ENCODE measurements at regions not wholly inside any gene's neighbourhood (a gene's known extent, or its start where the extent isn't known, plus 50 kb on each side); places are given as distances from the start of the nearest gene placed in this dataset.
"Not testable (repeated sequence)": the region's sequence is repeated elsewhere in the genome, so short reads cannot be mapped to it uniquely, and the experiment has no call there.

- not testable (repeated sequence) for TF ChIP-seq CTCF (IDR thresholded peaks at IDR 0.05 in 4 of 5, conservative IDR thresholded peaks at IDR 0.05 in 1 of 5); POLR2A (IDR thresholded peaks at IDR 0.05)
Observed at GRCh38 chr2:142418699-142419098, 287.9 kb upstream of the LRP1B start.

Data from gastrocnemius medialis (tissue), 4 donors.